HCT116 (cell line): ENCODE measurements at regions not wholly inside any gene's neighbourhood (a gene's known extent, or its start where the extent isn't known, plus 50 kb on each side); places are given as distances from the start of the nearest gene placed in this dataset.

Source experiments
- CTCF ChIP-seq, 3 experiments: fragments of 200-600 bp in 1 of 3; sonication (generic) in 1 of 3; IDR thresholded peaks in 2 of 3; conservative IDR thresholded peaks in 1 of 3; 2 replicates each; pipeline ENCODE4 v1.5.1; 2012 to 2017; ENCODE audit warnings: low read depth in 2 of 3, low read length in 2 of 3, antibody characterized with exemption in 1 of 3, borderline replicate concordance in 1 of 3, control low read depth in 1 of 3, mild to moderate bottlenecking in 1 of 3, mixed read lengths in 1 of 3, mixed run types in 1 of 3, moderate library complexity in 1 of 3; ENCODE audit not compliant: insufficient read depth in 1 of 3
- EGR1 ChIP-seq: IDR thresholded peaks from 2 replicates; pipeline ENCODE4 v1.6.1; 2012; ENCODE audit warnings: low read depth
- EZH2 ChIP-seq: fragments of 200-600 bp; sonication (generic); IDR thresholded peaks from 2 replicates; pipeline ENCODE4 v1.6.1; 2017; ENCODE audit warnings: antibody characterized with exemption, mixed run types
- EZH2phosphoT487 ChIP-seq: fragments of 200-600 bp; IDR thresholded peaks from 2 replicates; pipeline ENCODE4 v1.6.1; 2018; ENCODE audit warnings: antibody characterized with exemption, borderline replicate concordance
- MAX ChIP-seq: IDR thresholded peaks from 2 replicates; pipeline ENCODE4 v1.6.1; 2012
- POLR2AphosphoS5 ChIP-seq: IDR thresholded peaks from 2 replicates; pipeline ENCODE4 v1.6.1; 2011; ENCODE audit warnings: mild to moderate bottlenecking, low read depth, low read length, moderate library complexity
- RAD21 ChIP-seq: IDR thresholded peaks from 2 replicates; pipeline ENCODE4 v1.6.1; 2012; ENCODE audit warnings: low read depth, mild to moderate bottlenecking
- SRF ChIP-seq: IDR thresholded peaks from 2 replicates; pipeline ENCODE4 v1.6.1; 2012; ENCODE audit warnings: low read depth

- TF ChIP-seq EGR1 = no peak
- no peak for TF ChIP-seq EZH2
- no peak for TF ChIP-seq CTCF (IDR thresholded peaks at IDR 0.05 in 2 of 3, conservative IDR thresholded peaks at IDR 0.05 in 1 of 3; ENCODE audit: borderline replicate concordance in 1 of 3, insufficient read depth in 1 of 3, low read depth in 2 of 3, low read length in 2 of 3)
- TF ChIP-seq SRF = no peak
- TF ChIP-seq RAD21 = no peak
- TF ChIP-seq POLR2AphosphoS5 = no peak
- TF ChIP-seq EZH2phosphoT487 = no peak
- no peak for TF ChIP-seq MAX
Observed at GRCh38 chr3:147493666-147494065, 84.5 kb downstream of the ZIC1 start.
